Urothelium cell line (cell line): ENCODE measurements at regions not wholly inside any gene's neighbourhood (a gene's known extent, or its start where the extent isn't known, plus 50 kb on each side); places are given as distances from the start of the nearest gene placed in this dataset.
"Not testable (repeated sequence)": the region's sequence is repeated elsewhere in the genome, so short reads cannot be mapped to it uniquely, and the experiment has no call there.

ENCODE experiments used
- DNase-seq: peaks from one replicate; pipeline ENCODE4 v3.0.0; 2011; ENCODE audit warnings: low spot score, mixed read lengths
- FAIRE-seq: peaks from 2 replicates; lab custom pipeline; 2011; peaks lifted over from hg19 to GRCh38; lab: Jason Lieb, UNC

DNA sequence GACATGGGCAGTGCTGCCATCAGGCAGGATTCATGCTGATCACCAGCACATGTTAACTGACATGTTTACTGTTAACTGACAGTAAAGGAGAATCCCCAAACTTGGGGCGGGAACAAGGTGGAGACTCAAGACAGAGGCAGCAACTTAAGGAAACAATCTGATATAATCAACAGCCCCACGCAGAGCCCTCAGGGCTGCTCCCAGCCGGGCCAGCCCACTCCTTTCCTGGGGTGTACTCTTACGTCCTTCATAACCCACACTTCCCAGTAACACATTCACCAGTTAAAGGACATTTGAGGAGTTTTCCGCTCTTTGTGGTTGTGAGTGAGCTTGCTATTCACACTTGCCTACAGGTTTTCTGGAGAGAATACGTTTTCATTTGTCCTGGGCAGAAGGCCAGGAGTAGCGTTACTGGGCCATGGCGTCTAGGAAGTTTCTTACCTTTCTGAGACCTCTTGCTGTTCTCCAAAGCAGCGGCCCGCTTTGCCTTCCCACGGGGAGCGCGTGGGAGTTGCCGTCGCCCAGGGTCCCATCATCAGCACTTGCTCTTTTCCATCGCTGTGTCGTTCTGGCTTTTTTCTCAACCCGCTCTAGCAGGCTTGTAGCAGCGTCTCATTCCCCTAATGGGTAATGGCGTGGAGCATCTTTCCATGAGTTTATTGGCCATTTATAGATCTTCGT lies 56.4 kb downstream of the FOXF2 start:
- no peak for DNase-seq
- no peak for FAIRE-seq

DNA sequence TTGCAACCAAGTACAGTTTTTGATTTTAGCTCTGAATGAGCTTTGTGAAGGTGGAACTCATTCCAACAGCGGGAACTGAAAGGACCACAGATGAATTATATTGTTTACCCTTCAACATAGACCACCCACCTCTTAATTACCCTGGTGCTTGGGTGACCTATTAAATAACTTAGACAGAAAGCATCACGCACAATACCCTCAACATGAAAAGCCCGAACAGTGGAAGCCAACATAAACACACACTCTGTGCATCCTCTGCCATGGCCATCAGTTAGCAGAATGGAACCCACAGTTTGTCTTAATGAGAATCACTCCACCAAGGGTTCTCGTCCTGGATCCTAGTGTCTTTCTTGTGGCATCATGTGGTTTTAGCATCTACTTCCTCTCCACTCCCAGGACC lies 60.5 kb downstream of the FOXF2 start:
- FAIRE-seq, result no peak
- no peak for DNase-seq

DNA sequence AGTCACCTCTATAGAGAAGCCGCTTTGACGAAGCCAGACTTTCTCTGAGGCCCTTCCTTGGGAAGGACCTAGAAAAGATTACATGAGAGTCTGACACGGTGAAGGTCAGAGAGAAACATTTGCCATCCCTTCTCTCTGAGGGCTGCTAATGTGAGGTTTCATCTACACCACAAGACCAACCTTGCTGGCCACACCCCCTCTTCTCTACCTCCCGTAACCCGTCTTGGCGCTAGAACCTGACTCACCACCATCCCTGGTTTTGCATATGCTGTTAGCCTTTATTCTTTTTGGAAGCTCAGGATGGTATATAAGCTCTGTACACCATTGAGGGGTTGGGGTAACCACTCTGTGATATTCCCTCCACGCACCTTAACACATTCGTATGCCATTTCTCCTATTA lies 63.6 kb downstream of the FOXF2 start:
- FAIRE-seq (no peak), DNase-seq (no peak)

DNA sequence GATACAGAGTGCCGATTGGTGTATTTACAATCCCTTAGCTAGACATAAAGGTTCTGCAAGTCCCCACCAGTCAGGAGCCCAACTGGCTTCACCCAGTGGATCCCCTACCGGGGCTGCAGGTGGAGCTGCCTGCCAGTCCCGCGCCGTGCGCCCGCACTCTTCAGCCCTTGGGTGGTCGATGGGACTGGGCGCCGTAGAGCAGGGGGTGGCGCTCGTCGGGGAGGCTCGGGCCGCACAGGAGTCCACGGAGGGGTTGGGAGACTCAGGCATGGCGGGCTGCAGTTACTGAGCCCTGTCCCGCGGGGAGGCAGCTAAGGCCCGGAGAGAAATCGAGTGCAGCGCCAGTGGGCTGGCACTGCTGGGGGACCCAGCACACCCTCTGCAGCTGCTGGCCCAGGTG lies 67.4 kb downstream of the FOXF2 start:
- not testable (repeated sequence) for DNase-seq, FAIRE-seq

DNA sequence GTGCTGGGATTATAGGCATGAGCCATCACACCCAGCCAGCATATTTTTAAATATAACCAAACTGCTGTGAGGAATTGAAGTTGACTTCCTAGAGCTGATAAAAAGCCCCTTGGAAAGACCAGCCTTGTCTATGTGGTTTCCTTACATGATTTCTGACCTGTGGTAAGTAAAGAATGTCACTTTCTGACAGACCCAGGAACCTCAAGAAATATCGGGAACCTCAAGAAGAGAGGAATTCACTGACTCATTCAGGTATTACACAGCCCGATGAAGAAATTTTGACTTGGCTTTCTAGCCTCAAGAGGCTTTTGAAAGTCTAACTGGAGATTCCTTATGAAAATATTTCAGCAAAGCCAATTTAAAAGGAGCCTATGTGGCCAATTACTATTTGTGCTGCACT lies 71.8 kb downstream of the FOXF2 start:
- FAIRE-seq (no peak), DNase-seq (peak; percentile 31)

DNA sequence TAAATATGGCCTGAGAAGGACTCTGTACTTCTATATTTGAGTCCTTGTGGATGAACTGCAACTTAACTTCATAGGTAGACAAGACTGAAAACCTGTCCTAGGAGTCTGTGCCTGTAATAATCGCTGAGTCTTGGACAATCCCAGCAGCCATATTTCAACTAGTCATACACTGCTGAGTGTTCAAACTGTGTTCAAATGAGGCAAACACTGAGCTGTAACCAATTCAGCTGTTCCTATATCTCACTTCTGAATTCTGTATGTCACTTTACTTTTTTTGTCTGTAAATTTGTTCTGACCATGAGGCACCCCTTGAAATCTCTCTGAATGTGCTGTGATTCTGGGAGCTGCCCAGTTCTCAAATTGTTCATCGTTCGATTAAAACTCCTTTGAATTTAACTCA lies 72.4 kb downstream of the FOXF2 start:
- DNase-seq, result no peak

DNA sequence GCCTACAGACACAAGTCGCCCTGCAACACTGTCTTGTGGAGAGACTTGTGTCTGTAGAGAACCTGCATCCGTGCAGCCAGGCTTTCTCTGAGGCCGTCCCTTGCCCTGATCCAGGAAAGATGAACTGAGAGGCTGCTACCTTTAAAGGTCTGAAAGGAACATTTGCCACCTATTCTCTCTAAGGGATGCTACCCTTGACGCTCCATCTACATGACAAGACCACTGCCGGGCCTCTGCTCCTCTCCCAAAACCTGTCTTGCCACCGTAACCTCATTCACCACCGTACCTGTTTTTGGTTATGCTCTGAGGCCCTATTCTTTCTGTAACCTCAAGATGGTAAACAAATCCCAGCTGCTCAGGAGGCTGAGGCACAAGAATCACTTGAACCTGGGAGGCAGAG lies 73.9 kb downstream of the FOXF2 start:
- DNase-seq (no peak), FAIRE-seq (no peak)

More for the DNA sequence above, 72.4 kb downstream of the FOXF2 start:
- no peak for FAIRE-seq

DNA sequence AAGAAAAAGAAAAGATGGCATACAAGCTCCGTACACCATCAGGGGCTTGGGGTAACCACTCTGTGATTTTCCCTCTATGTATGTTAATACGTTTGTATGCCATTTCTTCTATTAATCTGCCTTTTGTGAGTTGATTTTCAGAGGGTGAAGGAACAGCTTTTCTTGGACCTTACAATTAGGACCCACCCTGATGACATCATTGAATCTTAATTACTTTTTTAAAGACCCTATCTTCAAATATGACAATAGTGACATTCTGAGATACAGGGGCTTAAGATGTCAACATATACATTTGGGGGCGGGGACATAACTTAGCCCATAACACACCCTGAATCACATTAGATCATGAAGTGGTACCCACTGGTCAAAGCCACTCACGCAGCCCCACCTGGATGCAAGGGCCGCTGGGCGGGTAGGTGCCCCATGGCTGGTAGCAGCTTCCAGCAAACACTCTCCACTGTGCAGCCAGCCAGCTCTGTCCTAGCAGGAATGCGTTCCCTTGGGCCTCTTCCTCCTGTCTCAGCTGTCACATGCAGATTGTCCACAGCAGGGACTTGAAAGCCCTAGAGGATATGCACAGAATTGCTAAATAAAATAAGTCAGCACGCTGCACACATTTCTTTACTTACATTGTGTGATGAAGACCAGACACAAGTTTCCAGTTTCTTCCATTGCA lies 74.5 kb downstream of the FOXF2 start:
- DNase-seq, result no peak
- no peak for FAIRE-seq

DNA sequence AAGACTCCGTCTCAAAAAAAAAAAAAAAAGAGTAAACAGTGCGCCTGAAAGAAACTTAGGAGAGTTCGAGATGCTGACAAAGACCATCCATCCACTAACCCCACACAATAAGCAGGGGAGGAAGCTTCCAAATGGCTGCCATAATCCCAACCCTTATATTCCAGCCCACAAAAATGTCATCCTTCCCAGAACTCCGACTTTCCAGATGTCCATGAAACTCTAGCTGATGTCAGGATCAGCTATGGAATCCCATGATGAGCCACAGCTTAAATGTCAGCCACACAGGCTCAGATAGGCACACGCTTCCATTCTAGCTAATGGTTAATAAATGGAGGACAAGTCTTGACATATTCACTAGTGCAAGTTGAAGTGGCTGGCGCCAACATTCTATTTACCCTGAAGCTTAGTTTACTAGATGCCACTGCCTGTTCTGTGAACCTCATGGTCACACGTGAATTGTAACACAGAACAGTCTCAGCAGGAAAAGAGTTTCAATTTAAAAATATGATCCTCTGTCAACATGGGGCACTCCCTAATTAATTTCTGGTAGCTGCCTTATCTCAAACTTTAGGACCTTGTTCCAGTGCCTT lies 75.5 kb downstream of the FOXF2 start:
- DNase-seq (no peak), FAIRE-seq (no peak)

DNA sequence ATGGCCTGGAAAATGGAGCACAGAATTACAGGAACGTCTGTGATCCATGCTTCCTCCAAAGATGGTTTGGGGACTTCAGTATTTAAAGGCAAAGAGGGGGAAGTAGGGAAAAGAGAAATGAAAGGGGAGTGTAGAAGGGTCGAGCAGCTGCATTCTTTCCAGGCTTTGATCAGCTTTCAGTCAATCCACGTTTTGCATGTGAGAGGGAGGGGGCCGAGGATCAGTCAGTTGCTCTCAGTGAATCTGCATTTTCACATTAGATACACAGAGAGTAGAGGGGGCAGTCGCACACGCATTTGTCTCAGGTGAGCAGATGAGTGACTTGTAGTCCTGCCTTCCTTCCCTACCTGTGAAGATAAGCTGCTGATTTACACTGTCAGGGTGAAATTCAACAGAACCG lies 78.8 kb downstream of the FOXF2 start:
- no peak for FAIRE-seq
- DNase-seq, result no peak

DNA sequence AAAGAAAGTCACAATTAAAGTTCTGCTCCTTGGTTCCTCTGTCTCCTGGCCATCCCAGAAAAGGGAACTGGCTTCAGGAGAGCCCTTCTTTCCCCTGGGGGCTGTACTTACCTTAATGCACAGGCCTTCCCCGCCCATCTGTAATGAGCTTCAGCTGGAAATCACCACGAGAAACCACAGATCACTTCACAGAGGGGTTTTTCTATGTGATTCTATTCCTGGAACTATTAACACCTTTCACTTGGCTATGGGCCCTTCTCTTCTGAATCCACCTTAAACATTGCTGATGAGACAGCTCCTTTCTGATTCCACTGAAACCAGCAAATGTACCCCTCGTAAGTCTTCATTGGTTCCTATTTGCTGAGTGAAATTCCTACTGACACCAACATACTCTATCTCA lies 80.7 kb downstream of the FOXF2 start:
- DNase-seq (no peak), FAIRE-seq (no peak)

DNA sequence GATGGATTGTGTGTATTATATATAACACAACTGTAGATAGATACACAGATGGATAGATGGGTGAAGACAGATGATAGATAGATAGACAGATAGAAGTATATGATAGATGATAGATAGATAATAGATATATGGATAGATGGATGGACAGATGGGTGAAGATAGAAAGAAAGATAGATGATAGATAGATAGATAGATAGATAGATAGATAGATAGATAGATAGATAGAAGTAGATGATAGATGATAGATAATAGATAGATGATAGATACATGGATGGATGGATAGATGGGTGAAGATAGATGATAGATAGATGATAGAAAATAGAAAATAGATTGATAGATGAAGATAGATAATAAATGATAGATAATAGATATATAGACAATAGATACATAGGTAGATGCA lies 83.3 kb downstream of the FOXF2 start:
- DNase-seq (no peak), FAIRE-seq (no peak)

DNA sequence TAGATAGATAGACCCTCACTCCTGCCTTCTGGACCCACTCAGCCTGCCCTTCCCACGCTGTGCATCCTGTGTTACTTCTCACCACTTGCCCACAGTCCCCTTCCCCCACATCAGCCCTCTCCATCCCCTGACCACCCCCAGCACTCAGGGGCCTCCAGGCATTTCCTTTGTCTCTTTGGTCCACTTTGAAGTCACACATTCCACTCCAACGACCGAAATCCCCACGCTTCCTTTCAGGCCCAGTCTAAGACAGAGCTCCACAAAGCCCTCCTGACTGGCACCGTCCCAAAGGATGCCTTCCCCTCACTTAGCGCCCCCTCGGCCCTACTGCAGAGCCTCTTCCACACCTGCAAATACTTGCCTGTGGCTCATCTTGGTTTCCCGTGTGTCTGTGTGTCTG lies 83.8 kb downstream of the FOXF2 start:
- FAIRE-seq (no peak), DNase-seq (no peak)

DNA sequence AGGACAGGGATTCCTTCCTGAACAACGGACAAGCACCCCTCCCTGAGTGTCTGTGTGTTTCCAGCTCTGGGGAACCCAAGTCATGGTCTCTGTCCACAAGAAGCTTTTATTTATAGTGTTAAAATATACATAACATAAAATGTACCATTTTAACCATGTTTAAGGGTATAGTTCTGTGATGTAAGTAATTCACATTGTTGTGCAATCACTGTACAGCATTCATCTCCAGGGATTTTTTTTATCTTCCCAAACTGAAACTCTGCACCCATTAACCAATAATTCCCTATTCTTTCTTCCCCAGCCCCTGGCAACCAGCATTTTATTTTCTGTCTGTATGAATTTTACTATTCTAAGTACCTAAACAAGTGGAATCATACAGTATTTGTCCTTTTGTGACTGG lies 84.2 kb downstream of the FOXF2 start:
- FAIRE-seq (no peak), DNase-seq (no peak)

DNA sequence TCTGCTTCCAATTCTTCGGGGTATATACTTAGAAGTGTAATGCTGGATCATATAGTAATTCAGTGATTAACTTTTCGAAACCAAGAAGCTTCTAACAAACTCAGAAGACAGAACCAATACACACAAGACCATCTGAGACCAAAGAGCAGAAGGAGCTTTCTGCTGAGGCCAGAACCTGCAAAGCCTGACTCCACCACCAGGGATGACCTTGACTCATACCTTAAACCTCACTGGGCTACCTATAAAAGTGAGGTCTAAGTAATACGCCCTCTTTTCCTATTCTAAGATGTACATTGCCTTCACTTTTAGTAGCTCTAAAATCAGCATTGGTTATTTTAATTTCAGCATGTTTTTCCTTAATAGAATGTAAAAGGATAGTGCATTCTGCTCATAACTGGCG lies 84.8 kb downstream of the FOXF2 start:
- DNase-seq, result no peak
- FAIRE-seq, result no peak

DNA sequence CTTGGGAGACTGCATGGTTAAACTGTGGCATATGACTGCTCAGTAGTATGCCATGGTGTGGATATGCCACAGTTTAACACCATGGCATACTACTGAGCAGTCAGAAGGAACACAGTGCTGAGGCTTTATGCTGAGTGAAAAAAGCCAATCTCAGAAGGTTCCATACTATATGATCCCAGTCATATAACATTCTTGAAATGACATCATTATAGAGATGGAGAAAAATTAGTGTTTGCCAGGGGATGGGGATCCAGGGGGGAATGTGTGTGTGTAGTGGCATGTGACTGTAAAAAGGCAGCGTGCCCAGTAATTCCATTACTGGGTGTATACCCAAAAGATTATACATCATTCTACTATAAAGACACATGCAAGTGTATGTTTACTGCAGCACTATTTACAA lies 85.8 kb downstream of the FOXF2 start:
- DNase-seq (no peak), FAIRE-seq (no peak)

DNA sequence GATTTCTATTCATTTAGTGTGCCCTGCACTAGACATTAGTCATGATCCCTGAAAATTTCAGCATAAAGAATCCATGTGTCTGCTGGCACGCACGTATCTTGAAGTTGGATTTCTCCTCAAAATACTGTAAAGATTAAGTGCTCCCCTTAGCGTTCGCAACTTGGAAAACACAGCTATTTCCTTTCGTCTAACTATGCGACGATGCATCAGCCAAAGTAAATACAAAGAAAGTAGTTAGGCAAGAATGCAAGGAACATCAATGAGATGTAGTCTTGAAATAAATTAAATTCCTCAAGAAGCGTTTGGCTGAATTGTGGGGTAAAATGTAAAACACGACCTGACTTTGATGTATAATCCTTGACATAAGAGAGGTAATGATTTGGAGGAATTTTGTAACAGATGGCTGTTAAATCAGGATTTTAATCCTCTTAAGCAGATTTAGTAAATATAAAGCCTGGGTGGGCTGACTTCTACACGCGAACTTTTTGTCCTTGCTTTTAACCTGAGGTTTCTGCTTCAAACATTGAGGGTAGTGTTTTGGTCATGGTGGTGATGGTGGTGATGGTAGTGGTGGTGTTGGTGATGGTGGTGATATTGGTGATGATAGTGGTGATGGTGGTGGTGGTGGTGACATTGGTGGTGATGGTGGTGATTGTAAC lies 88.2 kb downstream of the FOXF2 start:
- DNase-seq (no peak), FAIRE-seq (no peak)

DNA sequence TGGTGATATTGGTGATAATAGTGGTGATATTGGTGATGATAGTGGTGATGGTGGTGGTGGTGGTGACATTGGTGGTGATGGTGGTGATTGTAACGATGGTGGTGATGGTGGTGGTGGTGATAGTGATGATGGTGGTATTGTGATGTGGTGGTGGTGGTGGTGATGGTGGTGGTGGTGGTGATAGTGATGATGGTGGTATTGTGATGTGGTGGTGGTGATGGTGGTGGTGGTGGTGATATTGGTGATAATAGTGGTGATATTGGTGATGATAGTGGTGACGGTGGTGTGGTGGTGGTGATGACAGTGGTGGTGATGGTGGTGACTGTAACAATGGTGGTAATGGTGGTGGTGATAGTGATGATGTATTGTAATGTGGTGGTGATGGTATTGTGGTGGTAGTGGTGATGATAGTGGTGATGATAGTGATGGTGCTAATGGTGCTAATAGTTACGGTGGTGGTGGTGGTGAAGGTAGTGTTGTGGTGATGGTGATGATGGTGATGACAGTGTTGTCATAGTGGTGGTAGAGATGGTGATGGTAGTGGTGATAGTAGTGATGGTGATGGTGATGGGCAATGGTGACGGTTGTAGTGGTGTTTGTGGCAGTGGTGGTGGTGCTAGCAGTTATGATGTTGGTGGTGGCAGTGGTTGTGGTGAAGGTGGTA lies 88.9 kb downstream of the FOXF2 start:
- peak; percentile 100 for FAIRE-seq
- DNase-seq, result not testable (repeated sequence)

DNA sequence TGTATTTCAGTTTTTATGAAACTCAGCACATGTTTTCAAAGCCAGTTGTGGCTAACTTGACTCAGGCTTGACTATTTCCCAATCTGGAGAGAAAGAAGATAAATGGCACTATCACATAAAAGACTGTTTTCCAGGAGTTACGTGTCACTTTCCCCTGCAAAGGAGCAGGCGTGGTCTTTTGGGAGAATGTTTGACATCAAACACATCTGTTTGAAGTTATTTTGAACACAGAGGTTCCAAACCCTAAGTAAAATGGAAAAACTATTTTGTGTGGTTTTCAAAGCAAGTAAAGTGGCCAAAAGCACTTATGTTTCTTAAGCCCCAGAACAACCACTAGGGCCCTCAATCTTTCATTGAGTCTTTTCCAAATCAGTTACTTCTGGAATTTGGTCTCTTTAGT lies 89.7 kb downstream of the FOXF2 start:
- FAIRE-seq (no peak), DNase-seq (no peak)

DNA sequence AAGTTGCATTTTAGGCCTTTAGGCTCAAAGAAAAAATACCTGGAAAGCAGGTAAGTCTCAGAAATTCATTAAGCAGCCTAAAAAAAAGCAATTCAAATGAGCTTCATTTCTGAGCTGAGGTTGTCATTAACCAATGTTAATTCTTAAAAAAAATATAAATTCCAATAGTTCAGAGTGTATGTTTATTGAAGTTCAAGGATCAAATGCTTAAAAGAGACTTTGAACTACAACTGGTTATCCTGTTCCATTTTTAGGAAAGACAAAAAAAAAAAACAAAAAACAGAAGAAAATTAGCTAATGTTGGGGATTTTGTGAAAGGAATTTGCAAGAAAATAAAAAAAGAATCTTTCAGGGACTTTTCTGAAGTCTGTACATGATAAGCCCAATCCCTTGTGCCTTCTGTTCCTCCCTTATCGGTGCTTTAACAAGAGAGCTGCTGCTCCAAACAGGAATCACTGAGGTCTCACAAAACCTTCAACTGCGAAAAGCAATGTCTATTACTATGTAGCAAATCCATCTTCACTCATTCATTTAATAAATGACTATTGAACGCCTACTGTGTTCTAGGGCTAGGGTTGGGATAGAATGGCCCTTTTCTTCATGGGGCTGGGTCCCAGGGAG lies 90.3 kb downstream of the FOXF2 start:
- FAIRE-seq (no peak), DNase-seq (no peak)

DNA sequence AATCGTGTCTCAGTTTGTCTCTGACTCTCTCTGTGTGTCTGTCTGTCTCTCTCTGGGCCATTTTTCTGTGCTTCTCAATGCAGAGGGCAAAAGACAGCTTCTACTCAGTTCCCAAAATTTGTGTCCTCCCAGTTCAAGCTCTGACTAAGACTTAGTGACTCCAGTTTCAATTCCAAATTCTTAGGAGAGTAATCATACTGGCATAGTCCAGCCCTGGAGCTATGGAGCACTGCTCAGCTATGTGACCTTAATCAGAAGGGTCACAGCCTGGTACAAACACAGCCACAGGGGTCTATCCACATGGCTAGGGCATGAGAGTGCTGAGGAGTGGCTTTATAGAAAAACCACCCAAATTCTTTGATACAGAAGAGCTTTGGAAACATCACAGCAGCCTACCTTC lies 91.9 kb downstream of the FOXF2 start:
- DNase-seq (peak; percentile 55), FAIRE-seq (no peak)
